ENCODE measurements at regions not wholly inside any gene's neighbourhood (a gene's known extent, or its start where the extent isn't known, plus 50 kb on each side); places are given as distances from the start of the nearest gene placed in this dataset.

- DNase-seq: no peak
These were observed 125.6 kb upstream of the TMEM106B start for GRCh38 chr7:12085516-12085915.

GRCh38 chr7:12089951-12090756, 120.9 kb upstream of the TMEM106B start:
- no peak for DNase-seq

- no peak for DNase-seq
These were observed 120.3 kb upstream of the TMEM106B start for GRCh38 chr7:12090757-12091221.

GRCh38 chr7:12091231-12091630, 119.9 kb upstream of the TMEM106B start:
- no peak for DNase-seq

GRCh38 chr7:12092499-12093130, 118.5 kb upstream of the TMEM106B start:
- DNase-seq: no peak

GRCh38 chr7:12093365-12093764, 117.7 kb upstream of the TMEM106B start:
- DNase-seq: no peak

- DNase-seq: no peak
These were observed 116.7 kb upstream of the TMEM106B start for GRCh38 chr7:12094365-12094921.

GRCh38 chr7:12102126-12102525, 109.0 kb upstream of the TMEM106B start:
- no peak for DNase-seq

GRCh38 chr7:12102527-12102926, 108.6 kb upstream of the TMEM106B start:
- no peak for DNase-seq

GRCh38 chr7:12103948-12104347, 107.1 kb upstream of the TMEM106B start:
- no peak for DNase-seq

- no peak for DNase-seq
These were observed 103.7 kb upstream of the TMEM106B start for GRCh38 chr7:12107381-12107780.

GRCh38 chr7:12107841-12108254, 103.2 kb upstream of the TMEM106B start:
- no peak for DNase-seq

GRCh38 chr7:12110425-12110824, 100.7 kb upstream of the TMEM106B start:
- DNase-seq: no peak

- no peak for DNase-seq
These were observed 99.4 kb upstream of the TMEM106B start for GRCh38 chr7:12111422-12112405.

GRCh38 chr7:12117170-12117569, 93.9 kb upstream of the TMEM106B start:
- DNase-seq: no peak

- no peak for DNase-seq
These were observed 91.3 kb upstream of the TMEM106B start for GRCh38 chr7:12119620-12120303.

GRCh38 chr7:12120632-12121031, 90.5 kb upstream of the TMEM106B start:
- DNase-seq: no peak

- no peak for DNase-seq
These were observed 87.9 kb upstream of the TMEM106B start for GRCh38 chr7:12123172-12123571.

- DNase-seq: no peak
These were observed 87.1 kb upstream of the TMEM106B start for GRCh38 chr7:12124028-12124427.

- no peak for DNase-seq
These were observed 83.6 kb upstream of the TMEM106B start for GRCh38 chr7:12127455-12127854.

GRCh38 chr7:12130609-12131008, 80.5 kb upstream of the TMEM106B start:
- no peak for DNase-seq

GRCh38 chr7:12131122-12131521, 80.0 kb upstream of the TMEM106B start:
- no peak for DNase-seq

All from effector CD4-positive, alpha-beta T cell (primary cell).